Neuron (in vitro differentiated cells): ENCODE measurements at regions not wholly inside any gene's neighbourhood (a gene's known extent, or its start where the extent isn't known, plus 50 kb on each side); places are given as distances from the start of the nearest gene placed in this dataset.

Experiments used
- H2AFZ ChIP-seq: one replicate; pipeline ENCODE4 v1.6.1; 2013; ENCODE audit warnings: low read depth, mild to moderate bottlenecking, inconsistent platforms, low read length, moderate library complexity
- H3K27me3 ChIP-seq: one replicate; pipeline ENCODE4 v1.6.1; 2013; ENCODE audit warnings: low read length; ENCODE audit not compliant: insufficient read depth
- H3K36me3 ChIP-seq: one replicate; pipeline ENCODE4 v1.6.1; 2013; ENCODE audit warnings: low read length; ENCODE audit not compliant: insufficient read depth
- H3K4me1 ChIP-seq: one replicate; pipeline ENCODE4 v1.6.1; 2013; ENCODE audit warnings: low read length; ENCODE audit not compliant: insufficient read depth
- H3K4me3 ChIP-seq: 2 replicates; pipeline ENCODE4 v1.5.1; 2013; ENCODE audit warnings: mild to moderate bottlenecking, low read length, moderate library complexity
- H3K9me3 ChIP-seq: one replicate; pipeline ENCODE4 v1.6.1; 2013; ENCODE audit warnings: low read length

- H3K36me3 ChIP-seq: no peaks in the 10 kb centered on the region
- no peak overlapping the region for H2AFZ ChIP-seq
- no peaks in the 10 kb centered on the region for H3K27me3 ChIP-seq
- no peaks in the 10 kb centered on the region for H3K4me1 ChIP-seq
- no peaks in the 10 kb centered on the region for H3K9me3 ChIP-seq
- no peak overlapping the region for H3K4me3 ChIP-seq
Measured at GRCh38 chr6:4615231-4615630, 161.0 kb upstream of the CDYL start.

DNA sequence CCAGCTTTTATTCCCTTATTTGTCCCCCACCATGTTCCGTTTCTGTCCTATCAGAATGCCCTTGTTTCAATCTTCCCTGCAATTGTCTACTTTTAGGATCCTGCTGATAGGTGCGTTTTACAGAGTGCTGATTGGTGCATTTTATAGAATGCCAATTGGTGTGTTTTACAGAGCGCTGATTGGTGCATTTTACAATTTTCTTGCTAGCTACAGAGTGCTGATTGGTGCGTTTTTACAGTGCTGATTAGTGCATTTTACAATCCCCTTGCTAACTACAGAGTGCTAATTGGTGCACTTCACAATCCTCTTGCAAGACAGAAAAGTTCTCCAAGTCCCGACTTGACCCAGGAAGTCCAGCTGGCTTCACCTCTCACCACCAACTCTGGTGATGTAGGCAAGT is 161.6 kb upstream of the CDYL start:
- Histone ChIP-seq H2AFZ (no peak overlapping the region), H3K9me3 (no peaks in the 10 kb centered on the region), H3K27me3 (no peaks in the 10 kb centered on the region), H3K36me3 (no peaks in the 10 kb centered on the region), H3K4me1 (no peaks in the 10 kb centered on the region), H3K4me3 (no peak overlapping the region)

GRCh38 chr6:4613795-4614194 is 162.4 kb upstream of the CDYL start:
- no peaks in the 10 kb centered on the region for H3K36me3 ChIP-seq
- no peak overlapping the region for H3K4me3 ChIP-seq
- no peaks in the 10 kb centered on the region for H3K4me1 ChIP-seq

GRCh38 chr6:4613381-4613780 is 162.8 kb upstream of the CDYL start:
- H3K4me3 ChIP-seq: no peak overlapping the region
- no peaks in the 10 kb centered on the region for H3K9me3 ChIP-seq
- no peaks in the 10 kb centered on the region for H3K36me3 ChIP-seq
- no peak overlapping the region for H2AFZ ChIP-seq
- H3K27me3 ChIP-seq: no peaks in the 10 kb centered on the region
- no peaks in the 10 kb centered on the region for H3K4me1 ChIP-seq

More at GRCh38 chr6:4613795-4614194, 162.4 kb upstream of the CDYL start:
- Histone ChIP-seq H2AFZ (no peak overlapping the region), H3K27me3 (no peaks in the 10 kb centered on the region), H3K9me3 (no peaks in the 10 kb centered on the region)

DNA sequence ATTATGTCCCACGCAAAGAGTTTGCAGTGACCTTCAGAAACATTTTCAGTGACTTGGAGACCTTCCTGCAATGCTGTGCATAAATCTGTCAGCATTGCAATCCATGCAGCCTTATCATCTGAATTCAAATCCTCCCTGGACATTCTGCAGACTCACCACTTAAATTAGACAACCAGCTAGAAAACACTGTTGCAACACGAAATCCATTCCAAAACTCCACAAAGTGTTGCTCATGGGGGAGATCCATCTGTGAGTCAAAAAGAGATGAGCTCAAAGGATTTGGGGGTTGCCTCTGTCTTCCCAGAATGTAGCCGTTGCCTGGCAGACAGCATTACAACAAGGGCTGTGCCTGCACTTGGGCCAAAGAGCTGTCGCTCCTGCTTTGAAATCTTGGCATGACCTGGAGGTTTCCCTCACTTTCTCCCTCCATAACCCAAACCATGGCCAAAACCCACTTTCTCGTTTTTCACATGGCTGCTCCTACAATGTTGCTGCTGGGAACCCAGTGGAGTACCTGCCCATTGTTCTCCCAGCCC is 163.5 kb upstream of the CDYL start:
- no peaks in the 10 kb centered on the region for H3K4me1 ChIP-seq
- no peak overlapping the region for H3K4me3 ChIP-seq
- no peaks in the 10 kb centered on the region for H3K9me3 ChIP-seq
- no peaks in the 10 kb centered on the region for H3K36me3 ChIP-seq
- H2AFZ ChIP-seq: no peak overlapping the region
- no peaks in the 10 kb centered on the region for H3K27me3 ChIP-seq

DNA sequence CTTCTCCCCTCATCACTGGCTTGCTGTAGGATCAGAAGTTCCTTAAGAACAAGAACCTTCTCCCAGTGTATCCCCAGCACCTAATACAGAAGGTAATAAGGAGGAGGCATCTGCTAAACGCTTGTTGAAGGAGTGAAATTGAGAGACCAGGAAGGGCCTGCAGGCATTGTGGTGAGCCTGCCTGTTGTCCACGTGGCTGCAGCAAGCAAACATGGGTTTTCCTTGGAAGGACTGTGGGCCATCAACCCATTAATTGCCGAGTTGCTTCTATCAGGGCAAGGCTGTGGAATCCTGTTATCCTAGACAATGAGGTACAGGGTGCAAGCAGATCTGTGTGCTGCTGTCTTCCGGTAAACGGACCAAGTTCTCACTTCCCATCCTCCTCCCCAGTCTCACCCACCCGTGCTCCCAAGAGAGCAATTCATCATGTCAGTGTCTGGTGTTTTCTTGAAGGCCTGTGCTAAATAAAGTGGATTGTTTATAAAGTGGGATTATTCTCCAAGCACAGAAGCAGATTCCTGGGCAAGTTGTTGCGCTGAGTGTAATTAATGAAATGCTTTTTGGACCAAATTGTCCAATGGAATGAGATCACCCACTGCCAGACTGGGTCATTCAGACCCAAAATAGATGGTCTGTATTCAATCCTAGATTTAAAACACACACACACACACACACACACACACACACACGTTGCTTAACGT is 164.6 kb upstream of the CDYL start:
- Histone ChIP-seq H3K36me3 (no peaks in the 10 kb centered on the region), H3K27me3 (no peaks in the 10 kb centered on the region), H3K4me3 (no peak overlapping the region), H3K4me1 (no peaks in the 10 kb centered on the region), H2AFZ (no peak overlapping the region), H3K9me3 (no peaks in the 10 kb centered on the region)

- Histone ChIP-seq H3K4me3 (no peak overlapping the region), H3K4me1 (no peaks in the 10 kb centered on the region), H3K9me3 (no peaks in the 10 kb centered on the region), H3K27me3 (no peaks in the 10 kb centered on the region), H2AFZ (no peak overlapping the region), H3K36me3 (no peaks in the 10 kb centered on the region)
Measured at GRCh38 chr6:4610256-4610655, 165.9 kb upstream of the CDYL start.

DNA sequence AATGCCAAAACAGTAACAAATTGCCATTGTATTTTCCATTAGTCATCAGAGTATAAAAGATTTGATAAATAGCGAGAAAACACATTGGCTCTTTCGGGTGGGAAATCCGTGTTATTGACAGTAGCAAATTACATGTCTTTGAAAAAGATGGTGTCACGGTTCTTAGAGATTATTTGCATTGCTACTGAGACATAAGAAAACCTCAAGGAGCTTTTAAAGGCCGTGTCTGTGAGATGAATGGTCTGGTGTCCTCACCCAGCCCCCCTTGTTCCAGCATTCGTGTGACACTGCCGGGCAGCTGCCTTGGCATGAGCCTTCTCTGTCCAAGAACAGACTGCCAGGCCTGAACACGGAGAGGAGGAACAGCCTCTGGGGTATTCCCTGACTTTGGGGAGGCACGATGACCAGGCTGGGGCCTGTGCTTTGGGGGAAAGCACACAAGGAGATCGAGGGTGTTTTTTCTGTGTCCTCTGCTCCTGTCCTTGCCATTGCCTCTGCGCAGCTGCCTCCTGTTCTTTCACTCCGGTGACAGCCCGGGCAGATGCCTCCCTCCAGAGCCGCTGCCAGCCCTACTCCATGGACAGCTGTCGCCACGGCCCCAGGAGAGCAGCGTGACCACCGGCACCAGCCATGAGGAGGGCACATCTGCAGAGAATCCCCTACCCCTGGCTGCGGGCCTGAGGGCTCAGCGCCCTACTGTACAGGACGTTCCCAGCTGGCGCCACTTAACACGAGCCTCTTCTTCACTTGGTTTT is 167.7 kb upstream of the CDYL start:
- Histone ChIP-seq H3K4me3 (no peak overlapping the region), H3K4me1 (no peaks in the 10 kb centered on the region)

GRCh38 chr6:4607793-4608192 is 168.4 kb upstream of the CDYL start:
- no peak overlapping the region for H2AFZ ChIP-seq
- H3K4me1 ChIP-seq: no peaks in the 10 kb centered on the region
- no peak overlapping the region for H3K4me3 ChIP-seq
- H3K27me3 ChIP-seq: no peaks in the 10 kb centered on the region
- H3K9me3 ChIP-seq: no peaks in the 10 kb centered on the region
- no peaks in the 10 kb centered on the region for H3K36me3 ChIP-seq

More for the DNA sequence above, 167.7 kb upstream of the CDYL start:
- Histone ChIP-seq H3K36me3 (no peaks in the 10 kb centered on the region), H3K27me3 (no peaks in the 10 kb centered on the region), H3K9me3 (no peaks in the 10 kb centered on the region), H2AFZ (no peak overlapping the region)

DNA sequence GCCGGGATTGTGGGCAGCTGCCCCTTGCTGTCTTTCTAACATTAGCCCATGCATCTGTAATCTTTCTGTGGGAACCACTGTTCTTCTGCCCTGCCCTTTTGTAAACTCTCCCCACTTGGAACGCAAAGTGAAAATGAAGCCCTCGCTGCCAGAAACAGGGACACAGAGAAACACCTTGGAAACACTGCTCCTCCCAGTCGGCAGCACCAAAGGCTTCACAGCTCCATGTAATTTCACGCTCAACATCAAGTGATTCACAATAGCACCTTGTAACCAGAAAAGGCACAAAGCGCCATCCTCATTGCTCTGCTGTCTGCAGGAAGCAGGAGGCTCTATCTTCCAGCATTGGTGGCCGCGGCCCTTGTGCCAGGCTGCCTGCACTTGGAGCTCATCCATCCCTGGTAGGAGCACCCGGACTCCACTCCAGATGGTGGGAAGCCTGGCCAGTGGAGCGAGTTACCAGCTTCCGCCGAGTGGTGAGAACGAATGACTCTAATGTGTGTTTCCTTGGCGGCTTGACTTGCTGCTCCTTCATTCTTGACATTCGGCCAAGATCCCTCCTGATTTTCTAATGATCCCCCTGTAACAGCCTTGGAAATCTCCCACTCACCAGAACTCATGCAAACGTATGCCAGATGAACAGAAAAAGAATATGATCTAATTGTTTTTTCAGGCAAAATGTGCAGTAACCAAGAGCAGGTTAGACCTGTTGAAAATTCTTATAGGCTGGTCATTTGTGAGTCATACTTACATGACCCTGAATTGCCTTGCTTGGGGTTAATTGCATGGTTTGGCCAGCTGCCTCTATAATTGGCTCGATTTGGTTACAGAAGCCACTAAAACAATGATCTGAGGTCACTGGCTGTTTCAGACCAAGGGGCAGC is 169.1 kb upstream of the CDYL start:
- Histone ChIP-seq H2AFZ (no peak overlapping the region), H3K9me3 (no peaks in the 10 kb centered on the region), H3K4me1 (no peaks in the 10 kb centered on the region), H3K27me3 (no peaks in the 10 kb centered on the region), H3K36me3 (no peaks in the 10 kb centered on the region), H3K4me3 (no peak overlapping the region)

- H3K4me3 ChIP-seq: no peak overlapping the region
- H3K9me3 ChIP-seq: no peaks in the 10 kb centered on the region
- no peaks in the 10 kb centered on the region for H3K36me3 ChIP-seq
Measured at GRCh38 chr6:4606016-4606415, 170.2 kb upstream of the CDYL start.

GRCh38 chr6:4603856-4604369 is 172.3 kb upstream of the CDYL start:
- no peak overlapping the region for H3K4me3 ChIP-seq
- no peaks in the 10 kb centered on the region for H3K27me3 ChIP-seq
- no peaks in the 10 kb centered on the region for H3K9me3 ChIP-seq
- H2AFZ ChIP-seq: no peak overlapping the region
- no peaks in the 10 kb centered on the region for H3K36me3 ChIP-seq
- no peaks in the 10 kb centered on the region for H3K4me1 ChIP-seq

More at GRCh38 chr6:4606016-4606415, 170.2 kb upstream of the CDYL start:
- H3K4me1 ChIP-seq: no peaks in the 10 kb centered on the region
- no peak overlapping the region for H2AFZ ChIP-seq
- no peaks in the 10 kb centered on the region for H3K27me3 ChIP-seq
